SH-SY5Y (cell line): ENCODE measurements at regions not wholly inside any gene's neighbourhood (a gene's known extent, or its start where the extent isn't known, plus 50 kb on each side); places are given as distances from the start of the nearest gene placed in this dataset.

Experiments used
- GATA2 ChIP-seq: IDR thresholded peaks from 2 replicates; pipeline ENCODE4 v1.6.1; 2011; ENCODE audit warnings: mild to moderate bottlenecking, low read depth, low read length
- GATA3 ChIP-seq: IDR thresholded peaks from 2 replicates; pipeline ENCODE4 v1.6.1; 2011; ENCODE audit warnings: low read depth, mild to moderate bottlenecking, low read length, moderate library complexity

DNA sequence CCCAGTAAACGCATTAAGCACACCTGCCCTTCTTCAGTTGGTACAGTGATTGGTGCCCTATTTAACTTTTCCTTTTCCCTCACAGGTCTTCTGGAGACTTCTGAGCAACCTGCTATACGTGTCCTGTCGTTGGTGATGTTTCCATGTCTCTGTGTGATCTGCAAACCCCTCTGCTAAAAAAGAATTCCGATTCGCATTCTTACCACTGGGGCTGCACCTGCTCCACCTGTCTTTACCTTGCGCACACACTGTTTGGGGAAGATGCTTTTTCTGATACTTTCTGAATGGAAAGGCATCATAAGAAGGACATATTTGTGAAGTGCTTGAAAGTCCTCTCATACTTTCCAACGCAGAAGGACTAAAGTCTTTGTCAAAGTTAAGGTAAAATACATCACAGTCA lies 323.9 kb upstream of the SOX11 start:
- no peak for TF ChIP-seq GATA2
- TF ChIP-seq GATA3: no peak
